Right ventricle myocardium inferior (tissue), 1 donor: ENCODE measurements at regions not wholly inside any gene's neighbourhood (a gene's known extent, or its start where the extent isn't known, plus 50 kb on each side); places are given as distances from the start of the nearest gene placed in this dataset.
"Not testable (repeated sequence)": the region's sequence is repeated elsewhere in the genome, so short reads cannot be mapped to it uniquely, and the experiment has no call there.

Source experiments
- ATAC-seq: fragments of 200-7000 bp; cut with Tn5 transposase; one replicate; pipeline ENCODE4 v1.9.1; 2020; ENCODE audit warnings: mild to moderate bottlenecking, moderate library complexity
- DNase-seq: peaks from one replicate; pipeline ENCODE4 v3.0.0; 2021; ENCODE audit errors: missing footprints
- intact Hi-C: fragments of 100-400 bp; cut with DNase I; formaldehyde crosslinking; loops from one replicate; pipeline ENCODE4 v1.11.0; 2022
- donor health status: DM: no; HTN: yes; CAD: no; lungs with severe emphysema.

DNA sequence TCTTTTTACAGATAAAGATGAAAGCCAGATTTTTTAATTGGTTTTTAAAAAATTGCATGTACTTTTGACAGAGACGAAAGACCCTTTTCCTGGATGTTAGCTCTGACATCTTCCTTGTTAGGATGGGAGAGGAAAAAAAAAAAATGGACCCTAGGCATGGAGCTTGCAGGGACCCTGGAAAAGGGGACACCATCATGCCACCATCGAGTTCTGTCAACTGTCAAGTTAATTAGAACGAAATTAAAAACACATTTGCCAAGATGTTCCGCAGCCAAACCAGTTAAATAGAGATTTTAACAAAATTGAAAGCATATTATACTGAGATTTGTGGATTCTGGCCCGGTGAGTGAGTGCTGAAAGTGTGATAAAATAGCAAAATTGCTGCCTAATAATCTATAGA is 202.6 kb downstream of the BUB3 start:
- intact Hi-C loops: no loop called here
- DNase-seq: no peak
- no peak for ATAC-seq

DNA sequence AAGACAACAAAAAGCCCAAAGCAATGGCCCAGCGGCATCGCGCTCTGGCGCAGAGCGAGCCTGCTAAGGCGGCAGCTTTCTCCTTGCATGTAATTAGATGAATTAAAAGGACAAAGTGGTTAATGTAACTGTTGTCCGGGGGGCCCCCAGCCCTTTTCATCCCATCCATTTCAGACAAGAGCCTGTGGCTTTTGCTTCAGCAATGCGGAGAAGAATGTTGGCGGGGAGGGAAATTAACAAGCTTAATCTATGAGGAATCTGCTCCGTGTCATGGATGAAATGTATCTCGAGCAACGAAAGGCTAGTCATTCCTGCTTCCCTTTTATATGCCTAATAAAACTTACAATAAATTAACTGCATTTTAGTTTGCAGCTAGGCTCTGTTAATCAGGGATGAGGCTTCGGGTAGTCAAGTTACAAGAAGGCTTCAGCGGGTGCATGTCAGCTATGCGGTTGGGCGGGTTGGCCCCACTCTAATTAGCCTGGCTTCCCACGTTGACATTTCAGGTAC is 203.3 kb downstream of the BUB3 start:
- DNase-seq (no peak), ATAC-seq (no peak)
- intact Hi-C loops: no loop called here

- DNase-seq: no peak
- ATAC-seq: no peak
- intact Hi-C loops: no loop called here
Measured at GRCh38 chr10:123359539-123359938, 205.3 kb downstream of the BUB3 start.

GRCh38 chr10:123361832-123362231 is 207.6 kb downstream of the BUB3 start:
- intact Hi-C loops: no loop called here
- ATAC-seq (no peak), DNase-seq (no peak)

DNA sequence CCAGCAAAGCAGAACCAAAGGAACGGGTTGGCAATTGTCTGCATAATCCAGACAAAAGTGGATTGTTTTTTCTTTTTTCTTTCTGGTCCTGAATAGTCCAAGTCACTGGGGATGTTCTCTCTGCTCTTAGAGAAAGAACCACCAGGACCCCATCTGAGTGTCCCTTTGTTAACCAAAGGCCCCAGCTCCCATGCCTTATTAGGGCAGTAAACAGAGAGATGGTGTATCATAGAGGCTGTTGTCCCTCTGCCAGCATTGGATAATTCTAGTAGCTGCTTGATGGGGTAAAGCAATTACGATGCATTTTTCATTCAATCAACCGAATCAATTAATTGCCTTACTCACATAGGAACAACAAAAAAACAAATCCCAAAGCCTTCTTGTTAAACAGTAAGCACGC is 213.0 kb downstream of the BUB3 start:
- DNase-seq (no peak), ATAC-seq (no peak)
- intact Hi-C loops: no loop called here

DNA sequence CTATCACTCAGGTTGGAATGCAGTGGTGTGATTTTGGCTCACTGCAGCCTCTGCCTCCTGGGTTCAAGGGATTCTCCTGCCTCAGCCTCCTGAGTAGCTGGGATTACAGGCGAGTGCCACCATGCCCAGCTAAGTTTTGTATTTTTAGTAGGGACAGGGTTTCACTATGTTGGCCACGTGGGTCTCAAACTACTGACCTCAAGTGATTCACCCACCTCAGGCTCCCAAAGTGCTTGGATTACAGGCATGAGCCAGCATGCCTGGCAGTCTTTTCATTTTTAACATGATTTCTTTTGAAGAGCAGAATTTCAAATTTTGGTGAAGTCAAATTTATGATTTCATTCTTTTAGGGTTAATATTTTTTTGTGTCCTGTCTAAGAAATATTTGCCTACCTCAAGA is 217.4 kb downstream of the BUB3 start:
- ATAC-seq, DNase-seq, intact Hi-C loops: not testable (repeated sequence)

GRCh38 chr10:123373591-123373990 is 219.4 kb downstream of the BUB3 start:
- intact Hi-C loops: no loop called here
- DNase-seq (no peak), ATAC-seq (no peak)

GRCh38 chr10:123375097-123375496 is 220.9 kb downstream of the BUB3 start:
- DNase-seq (no peak), ATAC-seq (no peak)
- intact Hi-C loops: no loop called here

- DNase-seq: no peak
Measured at GRCh38 chr10:123375738-123376137, 221.5 kb downstream of the BUB3 start.

GRCh38 chr10:123377883-123378282 is 223.7 kb downstream of the BUB3 start:
- no peak for DNase-seq
- ATAC-seq: no peak
- intact Hi-C loops: no loop called here

More at GRCh38 chr10:123375738-123376137, 221.5 kb downstream of the BUB3 start:
- no peak for ATAC-seq
- intact Hi-C loops: no loop called here

- DNase-seq (no peak), ATAC-seq (no peak)
- intact Hi-C loops: no loop called here
Measured at GRCh38 chr10:123378302-123378701, 224.1 kb downstream of the BUB3 start.

- ATAC-seq (no peak), DNase-seq (no peak)
- intact Hi-C loops: no loop called here
Measured at GRCh38 chr10:123379156-123379555, 225.0 kb downstream of the BUB3 start.

DNA sequence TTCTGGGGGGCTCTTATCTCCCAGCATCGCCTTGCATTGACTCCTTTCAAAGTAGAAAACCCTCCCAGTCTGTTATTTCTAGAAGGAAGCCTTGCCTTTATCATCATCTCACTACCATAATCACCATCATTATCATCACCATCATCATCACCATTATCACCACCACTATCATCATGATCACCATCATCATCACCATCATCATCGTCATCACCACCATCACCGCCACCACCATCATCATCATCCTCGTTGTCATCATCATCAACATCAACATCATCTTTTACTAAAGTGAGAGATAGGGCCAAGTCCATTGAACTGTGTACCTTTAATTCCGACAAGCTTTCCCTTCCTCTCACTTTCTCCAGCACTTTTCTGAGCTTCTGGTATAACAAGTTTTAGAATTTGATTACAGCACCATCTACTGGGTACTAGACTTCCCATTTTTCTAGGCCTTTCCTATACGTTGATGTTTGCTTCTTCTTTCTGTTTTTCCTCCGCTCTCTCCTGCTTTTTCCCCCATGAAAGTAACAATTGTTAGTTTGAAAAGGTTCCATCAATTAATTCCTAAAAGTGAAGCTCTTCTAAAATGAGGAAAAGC is 226.4 kb downstream of the BUB3 start:
- ATAC-seq (no peak), DNase-seq (no peak)
- intact Hi-C loops: no loop called here

DNA sequence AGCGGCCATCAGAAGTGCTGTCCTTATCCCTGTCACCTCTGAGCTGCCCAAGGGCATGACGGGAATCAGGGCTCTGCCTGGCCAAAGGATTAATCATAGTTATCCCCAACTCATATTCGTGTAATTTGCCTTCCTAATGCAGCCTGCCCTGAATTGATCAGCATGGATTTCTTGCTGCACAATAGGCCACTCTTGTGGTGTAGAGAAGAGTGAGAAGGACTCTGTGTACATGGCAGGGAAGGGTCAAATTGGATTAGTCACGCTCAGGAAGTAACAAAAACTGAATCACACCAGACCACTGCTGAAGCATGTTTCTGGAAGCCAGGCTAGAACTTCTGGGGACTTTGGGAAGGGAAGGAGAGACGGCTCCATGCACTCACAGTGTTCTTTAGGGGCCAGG is 227.0 kb downstream of the BUB3 start:
- intact Hi-C loops: no loop called here
- DNase-seq (no peak), ATAC-seq (no peak)

- intact Hi-C loops: no loop called here
- no peak for ATAC-seq
- DNase-seq: no peak
Measured at GRCh38 chr10:123382491-123382890, 228.3 kb downstream of the BUB3 start.

DNA sequence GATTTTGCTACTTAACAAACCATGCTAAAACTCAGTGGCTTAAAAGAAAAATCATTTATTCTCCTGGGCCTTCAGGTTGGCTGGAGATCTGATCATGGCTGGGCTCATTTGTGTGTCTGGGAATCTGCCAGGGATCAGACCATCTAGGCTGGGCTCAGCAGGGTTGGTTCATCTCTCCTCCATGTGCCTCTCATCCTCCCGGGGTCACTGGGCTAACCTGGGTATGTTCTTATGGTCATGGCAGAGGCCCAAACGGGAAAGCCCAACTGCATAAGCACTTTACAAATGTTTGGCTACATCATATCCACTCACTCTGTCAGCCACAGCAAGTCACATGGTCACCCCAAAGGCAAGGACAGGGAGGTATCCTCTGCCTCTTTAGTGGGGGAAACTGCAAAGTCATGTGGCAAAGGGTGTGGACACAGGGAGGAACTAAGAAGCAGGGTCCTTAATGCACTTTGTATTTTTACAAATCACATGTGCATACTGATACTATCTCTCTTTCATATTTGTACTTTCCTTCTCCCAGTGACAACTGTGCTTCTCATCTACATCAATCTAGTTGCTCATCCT is 231.4 kb downstream of the BUB3 start:
- DNase-seq: no peak
- ATAC-seq: no peak
- intact Hi-C loops: no loop called here

DNA sequence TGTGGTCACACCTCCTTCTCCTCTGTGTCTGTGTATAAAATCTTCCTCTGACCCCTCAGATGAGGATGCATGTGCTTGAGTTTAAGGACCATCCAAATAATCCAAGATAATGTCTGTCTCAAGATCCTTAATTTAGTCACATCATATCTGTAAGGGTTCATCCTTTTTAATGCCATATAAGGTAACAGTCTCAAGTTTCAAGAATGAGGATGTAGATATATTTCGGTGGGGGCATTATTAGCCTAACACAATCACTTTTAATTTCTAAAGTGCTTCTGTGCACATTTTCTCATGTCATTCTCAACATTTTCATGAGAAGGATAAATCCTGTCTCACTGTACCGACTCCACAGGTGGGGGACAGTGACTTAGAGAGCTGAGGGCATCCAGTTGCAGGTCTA is 235.3 kb downstream of the BUB3 start:
- intact Hi-C loops: no loop called here
- ATAC-seq (no peak), DNase-seq (no peak)

DNA sequence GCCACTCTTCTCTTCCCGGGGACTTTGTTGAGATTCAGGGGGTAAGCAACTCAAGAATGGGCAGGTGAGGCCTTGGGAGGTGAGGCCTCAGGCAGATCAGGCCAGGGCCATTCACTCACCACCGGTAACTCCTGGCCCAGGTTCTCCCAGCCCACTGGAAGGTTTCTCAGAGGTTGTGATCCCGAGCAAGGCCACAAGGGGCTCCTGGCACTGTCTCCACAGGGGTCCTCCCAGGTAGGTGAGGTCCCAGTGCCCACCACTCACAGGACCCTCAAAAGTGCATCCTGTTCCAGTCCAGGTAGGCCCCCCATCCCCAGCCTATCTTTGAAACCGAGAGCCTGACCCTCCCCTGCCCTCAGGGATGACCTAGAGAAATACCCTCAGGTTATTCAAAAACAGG is 236.1 kb downstream of the BUB3 start:
- ATAC-seq (no peak), DNase-seq (no peak)
- intact Hi-C loops: no loop called here

DNA sequence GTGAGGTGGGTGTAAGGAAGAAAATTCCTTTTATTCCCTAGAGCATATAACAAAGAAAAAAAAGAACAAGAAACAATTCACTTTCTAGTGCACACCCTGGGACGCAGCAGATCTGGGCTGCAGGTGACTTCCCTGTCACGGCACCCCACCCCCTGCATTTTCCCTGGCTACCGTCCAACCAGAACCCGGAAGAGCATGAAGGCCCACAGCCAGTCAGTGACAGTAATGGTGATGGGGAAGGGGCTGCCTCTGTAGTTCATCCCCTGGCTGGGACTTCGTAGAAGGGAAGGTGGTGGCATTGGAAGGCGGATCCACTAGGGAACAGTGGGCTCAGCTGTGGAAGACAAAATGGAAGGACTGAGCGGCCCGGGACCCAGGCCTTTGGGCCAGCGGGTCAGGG is 236.7 kb downstream of the BUB3 start:
- intact Hi-C loops: no loop called here
- DNase-seq (no peak), ATAC-seq (no peak)

DNA sequence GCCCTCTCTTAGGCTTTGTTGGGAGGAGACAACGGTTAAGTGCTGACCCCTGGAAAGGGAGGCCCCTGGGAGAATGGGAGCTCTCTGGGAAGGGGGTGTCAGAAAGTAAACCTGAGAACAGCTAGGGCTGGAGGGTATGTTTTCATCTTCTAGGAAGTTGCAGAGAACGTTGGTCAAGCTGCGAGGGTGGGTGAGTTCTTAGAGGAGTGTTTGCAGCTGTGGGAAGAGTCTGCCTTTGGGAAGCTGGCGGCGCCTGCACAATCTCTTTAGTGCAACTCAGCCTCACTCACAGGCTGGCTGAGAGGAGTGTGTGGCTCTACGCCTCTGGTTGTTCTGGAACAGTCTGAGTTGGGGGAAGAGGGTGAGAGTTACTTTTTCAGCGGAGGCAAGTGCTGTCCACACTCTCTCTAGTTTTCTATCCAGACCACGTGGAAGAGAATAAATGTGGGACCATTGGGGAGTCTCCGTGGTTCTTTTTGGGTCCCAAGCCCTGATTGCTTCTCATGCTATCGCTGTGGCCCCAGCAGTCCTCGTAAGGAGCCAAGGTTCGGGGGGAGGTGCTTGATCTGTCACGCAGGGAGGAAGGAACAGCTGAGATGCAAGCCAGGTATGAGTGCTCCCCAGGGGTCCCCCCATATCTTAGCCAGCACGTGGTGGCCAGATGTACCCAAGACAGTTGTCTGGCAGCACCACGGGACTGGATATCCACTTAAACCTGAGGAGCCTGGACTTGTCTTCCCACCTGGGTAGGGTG is 237.2 kb downstream of the BUB3 start:
- intact Hi-C loops: no loop called here
- no peak for ATAC-seq

More for the DNA sequence above, 237.2 kb downstream of the BUB3 start:
- DNase-seq: no peak
